HPDE6-E6E7 (cell line): ENCODE measurements at regions not wholly inside any gene's neighbourhood (a gene's known extent, or its start where the extent isn't known, plus 50 kb on each side); places are given as distances from the start of the nearest gene placed in this dataset.

Experiments used
- DNase-seq: peaks from one replicate; pipeline ENCODE4 v3.0.0; 2011; ENCODE audit warnings: missing footprints; ENCODE audit errors: extremely low spot score

DNA sequence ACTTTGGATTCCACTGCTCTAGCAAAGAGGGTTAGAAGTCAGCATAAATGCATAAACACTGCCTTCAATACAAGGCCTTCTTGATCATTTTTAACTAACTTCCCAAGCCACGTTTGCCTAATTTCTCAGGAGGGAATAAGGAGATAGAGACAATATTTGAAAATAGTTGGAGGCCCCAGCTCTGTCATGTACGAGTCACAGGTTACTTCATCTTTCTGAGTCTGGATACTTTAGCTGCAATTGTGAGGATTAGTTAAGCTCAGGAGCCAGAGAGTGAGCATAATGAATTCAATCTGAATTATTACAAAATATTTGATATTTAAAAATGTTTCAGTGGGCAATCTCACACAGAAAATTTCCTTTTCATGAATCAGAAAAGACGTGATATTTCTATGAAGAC lies 298.9 kb downstream of the SHOX2 start:
- no peak for DNase-seq

DNA sequence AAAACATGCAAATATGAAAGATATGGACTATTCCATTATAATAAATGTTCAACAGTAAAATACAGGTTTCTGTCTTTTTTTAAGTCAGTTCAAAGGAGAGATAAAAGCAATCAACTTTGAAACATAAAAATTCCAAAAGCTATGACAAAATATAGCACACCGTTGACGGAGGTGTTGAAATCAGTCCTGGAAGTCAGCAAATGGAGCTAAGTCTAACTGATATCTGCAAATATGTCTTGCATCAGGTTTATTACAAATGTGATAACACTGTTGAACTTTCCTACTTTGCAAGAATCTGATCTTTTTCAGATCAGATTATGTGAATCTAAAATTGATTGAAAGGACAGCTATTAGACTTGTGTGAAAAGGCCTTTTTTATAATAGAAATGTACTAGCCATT lies 300.7 kb downstream of the SHOX2 start:
- DNase-seq: no peak

DNA sequence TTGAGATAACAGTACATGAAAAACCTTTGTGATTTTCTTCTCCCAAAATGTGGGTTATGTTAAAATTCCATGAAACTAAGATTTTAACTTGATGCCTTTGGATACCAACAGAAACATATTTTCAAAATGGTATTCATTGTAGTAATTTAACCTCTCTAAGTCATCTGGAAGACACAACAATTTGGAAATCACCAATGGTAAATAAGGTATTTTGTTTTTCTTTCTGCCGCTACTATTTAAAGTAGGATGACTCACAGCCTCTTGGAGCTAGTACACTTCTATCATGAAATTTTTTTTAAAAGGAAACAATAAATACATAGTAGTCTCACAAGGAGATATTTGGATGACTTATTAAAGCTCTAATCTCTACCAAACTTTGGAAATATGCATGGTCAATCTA lies 291.6 kb upstream of the VEPH1 start:
- DNase-seq: no peak

DNA sequence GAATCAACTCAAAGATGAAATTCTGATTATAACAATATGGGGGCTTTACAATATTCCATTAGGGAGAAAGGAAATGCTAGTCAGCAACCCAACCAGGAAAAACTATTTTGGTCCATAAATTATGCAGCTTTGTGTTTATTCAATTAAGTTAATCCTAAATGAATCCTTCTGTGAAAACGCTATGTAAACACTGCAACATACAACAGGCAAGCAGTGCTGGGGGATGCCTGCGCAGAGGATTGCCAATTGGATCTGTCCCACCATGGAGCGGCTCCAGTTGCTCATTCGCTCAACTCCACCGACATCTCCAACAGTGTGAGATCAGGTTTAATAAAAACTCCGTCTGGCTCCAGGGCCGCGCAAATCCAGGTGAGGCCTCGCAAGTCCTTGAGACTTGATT lies 290.5 kb upstream of the VEPH1 start:
- no peak for DNase-seq

DNA sequence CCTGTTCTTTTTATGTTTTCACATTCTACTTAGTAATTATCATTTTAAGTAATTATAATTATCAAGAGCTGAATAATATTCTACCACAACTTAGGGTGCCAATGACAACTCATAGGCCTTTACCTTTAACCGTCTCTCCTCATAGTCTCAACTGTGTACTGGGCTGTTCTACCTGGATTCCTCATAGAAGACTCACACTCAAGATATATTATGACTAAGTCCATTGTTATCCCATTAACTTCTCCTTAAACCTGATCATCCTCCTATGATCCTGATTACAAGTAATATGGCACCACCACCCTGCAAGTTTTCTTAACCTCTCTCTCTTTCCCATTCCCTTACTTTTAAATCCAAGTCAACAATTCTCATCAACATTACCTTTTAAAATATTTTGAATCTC lies 285.9 kb upstream of the VEPH1 start:
- no peak for DNase-seq

DNA sequence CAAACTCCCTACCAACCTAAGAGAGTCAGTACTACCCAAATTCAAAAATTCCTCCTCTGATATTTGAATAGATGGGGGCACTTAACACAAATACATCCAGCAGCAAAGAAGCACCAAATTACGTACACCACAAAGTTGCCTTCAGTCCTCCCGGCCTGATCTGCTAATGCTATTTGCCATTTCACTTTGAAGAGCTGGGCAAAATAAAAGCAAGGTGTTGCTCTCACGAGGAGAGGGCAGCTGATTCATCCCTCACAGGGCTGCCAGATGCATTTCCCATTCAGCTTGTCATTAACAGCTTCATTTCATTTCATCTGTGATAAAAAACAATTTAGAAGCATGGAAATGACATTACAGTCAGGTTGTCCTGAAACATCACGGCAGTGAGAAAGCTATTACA lies 283.4 kb upstream of the VEPH1 start:
- DNase-seq: peak; percentile 26

DNA sequence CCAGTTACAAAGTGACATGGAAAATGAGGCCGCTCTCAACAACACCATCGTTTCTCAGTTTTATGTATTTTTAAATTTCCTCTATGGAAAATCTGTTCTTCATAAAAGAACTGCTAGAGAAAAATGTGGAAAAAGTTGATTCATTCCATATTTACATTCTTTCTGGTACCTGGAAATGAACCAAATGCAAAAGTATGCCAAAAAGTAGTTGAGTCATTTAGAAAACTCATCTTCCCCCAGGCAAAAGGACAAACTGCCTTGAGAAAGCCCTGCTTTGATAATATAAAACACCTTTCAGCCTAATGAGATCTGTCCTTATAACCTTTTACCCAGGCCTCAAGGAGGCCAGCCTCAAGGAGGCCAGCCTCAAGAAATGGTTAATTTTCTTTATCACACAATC lies 283.0 kb upstream of the VEPH1 start:
- peak; percentile 20 for DNase-seq

DNA sequence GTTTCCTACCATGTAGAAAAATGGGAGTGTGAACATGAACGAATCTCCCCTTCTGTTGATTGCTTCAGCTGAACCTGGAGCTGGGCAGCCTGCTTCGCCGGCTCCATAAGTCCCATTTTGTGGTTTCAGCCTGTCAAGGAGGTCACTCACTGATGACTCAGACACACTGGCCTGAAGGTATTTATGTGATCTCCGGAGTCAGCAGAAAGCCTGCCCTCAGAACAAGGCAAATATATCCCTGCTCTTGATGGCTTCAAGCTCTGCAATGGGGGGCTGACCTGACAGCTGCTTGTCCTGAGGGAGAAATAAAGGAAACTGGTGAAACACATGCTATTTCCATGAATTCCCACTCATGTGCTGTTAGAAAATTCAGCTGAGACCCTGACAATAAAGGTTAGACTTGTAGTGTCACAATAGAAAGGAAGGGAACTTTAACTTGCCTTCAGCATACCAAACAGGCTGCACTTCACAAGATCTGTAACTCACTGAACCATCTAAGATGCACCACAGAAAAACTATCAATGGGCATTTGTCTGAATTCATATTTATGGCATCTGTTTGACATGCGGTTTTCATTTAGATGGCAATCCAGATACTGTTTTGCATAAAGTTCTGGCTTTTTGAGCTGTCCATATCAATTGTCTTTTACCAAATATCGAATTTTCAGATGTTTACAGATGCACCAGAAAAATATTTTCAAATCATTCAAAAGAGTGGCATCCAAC lies 282.0 kb upstream of the VEPH1 start:
- DNase-seq: peak; percentile 65

DNA sequence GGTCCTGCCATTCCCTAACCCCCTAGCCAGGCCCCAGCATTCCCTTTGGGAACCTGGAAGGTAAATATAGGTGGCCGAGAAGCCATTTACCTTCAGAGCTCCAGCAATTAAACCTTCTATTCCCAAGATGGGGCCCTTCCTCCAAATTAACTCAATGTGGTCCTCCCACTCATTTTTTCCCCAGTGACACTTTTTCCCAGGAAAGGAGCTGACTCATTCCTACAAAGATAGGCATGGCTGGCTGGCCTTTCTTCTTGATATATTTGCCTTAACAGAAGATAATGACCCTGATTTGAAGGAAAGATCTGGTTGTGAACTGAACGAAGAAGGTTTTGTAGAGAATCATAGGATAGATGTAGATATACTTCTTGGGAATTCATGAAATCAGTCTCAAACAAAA lies 279.0 kb upstream of the VEPH1 start:
- no peak for DNase-seq

DNA sequence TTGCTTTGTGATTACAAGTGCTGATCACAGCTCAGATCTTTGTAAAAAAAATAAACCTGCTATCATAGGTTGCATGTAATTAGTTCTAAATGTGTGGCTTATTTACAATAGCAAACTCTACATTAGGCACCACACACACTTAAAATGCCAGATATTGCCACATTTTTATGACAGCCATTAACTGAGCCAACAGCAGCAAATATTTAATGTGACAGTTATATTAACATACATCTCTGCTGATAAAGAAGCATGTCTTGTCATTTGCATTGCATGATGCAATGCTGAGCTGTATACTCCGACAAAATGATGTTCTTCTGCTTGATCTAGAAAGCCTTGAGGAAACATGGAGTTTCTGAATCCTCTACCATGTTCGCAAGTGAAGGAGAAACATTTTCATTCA lies 273.6 kb upstream of the VEPH1 start:
- no peak for DNase-seq

DNA sequence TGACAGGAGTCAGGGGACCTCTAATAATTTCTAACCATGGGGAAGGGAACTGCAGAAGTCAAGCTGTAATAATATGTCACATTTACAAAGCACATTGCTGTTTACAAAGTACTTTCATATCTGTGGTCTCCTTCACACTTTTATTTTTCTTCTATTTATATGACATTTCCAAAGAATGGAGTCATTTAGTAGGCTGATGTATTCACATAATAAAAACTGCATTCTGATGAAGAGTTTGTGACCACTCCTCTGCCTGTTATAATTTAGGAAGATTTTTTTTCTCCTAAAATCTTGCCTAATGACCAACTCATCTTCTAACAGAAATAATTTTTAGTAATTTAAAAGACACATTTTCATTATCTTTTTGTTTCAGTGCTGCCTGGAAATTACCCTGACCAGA lies 272.2 kb upstream of the VEPH1 start:
- DNase-seq: no peak

DNA sequence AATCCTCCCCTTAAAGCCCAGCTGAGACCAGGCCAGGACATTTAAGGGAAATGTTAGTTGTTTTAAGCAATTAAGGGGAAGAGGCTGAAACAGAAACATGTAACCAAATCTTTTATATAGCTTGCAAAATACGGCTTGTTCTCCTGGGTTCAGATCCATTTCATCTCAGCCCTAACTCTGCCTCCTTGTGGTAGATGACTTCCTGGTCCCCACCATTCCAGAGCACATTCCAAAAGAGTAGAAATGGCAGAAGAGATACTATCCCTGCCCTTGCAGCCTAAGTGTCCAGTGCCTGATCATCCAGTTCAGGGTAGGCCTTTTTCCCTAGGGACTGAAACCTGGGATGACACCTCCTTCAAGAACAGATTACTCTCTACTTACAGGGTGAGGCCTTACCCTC lies 266.2 kb upstream of the VEPH1 start:
- no peak for DNase-seq

DNA sequence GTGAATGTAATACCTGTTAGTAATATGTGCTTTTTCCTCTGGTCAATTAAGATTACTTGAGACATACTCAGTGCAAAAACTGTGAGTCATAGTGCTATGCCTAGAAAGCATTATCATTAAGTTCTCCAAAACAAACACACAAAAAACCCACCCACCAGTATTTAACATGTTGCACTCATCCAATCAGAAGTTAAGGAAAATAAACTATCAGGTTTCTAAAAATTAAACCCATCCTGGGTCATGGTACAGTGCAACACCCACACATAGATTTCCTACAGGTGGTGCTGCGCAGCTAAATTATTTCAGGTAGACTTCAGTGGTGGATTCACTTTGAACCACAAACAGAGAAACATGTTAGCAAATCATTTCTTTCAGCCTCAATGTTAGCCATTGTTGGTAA lies 264.4 kb upstream of the VEPH1 start:
- DNase-seq: no peak

DNA sequence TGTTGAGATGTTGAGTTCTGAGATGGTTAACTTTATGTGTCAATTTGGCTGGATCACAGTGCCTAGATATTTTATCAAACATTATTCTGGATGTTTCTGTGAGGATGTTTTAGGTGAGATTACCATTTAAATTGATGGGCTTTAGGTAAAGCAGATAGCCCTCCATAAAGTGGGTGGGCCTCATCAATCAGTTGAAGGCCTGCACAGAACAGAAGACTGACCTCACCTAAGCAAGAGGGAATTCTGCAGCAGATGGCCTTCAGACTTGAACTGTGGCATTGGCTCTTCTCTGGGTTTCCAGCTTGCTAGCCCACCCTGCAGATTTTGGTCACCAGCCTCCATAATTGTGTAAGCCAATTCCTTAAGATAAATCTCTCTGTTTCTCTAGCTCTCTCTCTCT lies 260.4 kb upstream of the VEPH1 start:
- DNase-seq: no peak

DNA sequence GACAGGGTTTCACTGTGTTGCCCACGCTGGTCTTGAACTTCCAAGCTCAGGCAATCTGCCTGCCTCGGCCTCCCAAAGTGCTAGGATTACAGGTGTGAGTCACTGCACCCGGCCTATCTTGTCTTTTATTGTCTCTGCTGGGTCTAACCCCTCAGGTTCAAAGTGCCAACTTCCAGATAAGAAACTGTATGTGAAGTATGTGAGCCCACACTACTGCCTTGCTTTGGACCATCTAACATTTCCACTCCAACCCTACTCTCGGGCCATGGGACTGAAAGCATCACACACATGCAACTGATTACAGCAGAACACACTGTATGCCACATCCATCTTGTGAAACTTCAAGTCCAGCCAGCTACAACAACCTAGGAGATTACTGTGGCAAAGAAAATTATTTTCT lies 256.1 kb upstream of the VEPH1 start:
- no peak for DNase-seq

DNA sequence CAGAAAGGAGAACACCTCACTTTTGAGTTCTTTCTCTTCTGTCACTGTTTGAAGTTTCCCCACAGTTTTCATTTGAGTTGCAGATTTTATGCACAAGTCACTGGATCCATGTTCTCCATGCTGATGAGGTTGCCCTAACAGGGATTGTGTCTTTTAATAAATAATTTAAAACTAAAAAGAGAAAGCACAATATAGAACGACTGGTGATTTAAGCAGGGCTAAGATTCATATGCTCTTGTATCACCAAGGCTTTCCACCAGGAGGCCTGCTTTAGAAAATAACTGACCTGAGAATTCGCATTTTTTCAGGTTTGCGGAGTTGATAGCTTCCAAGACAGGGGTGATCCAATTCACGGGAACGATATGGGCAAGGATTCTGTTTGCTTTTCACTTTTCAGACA lies 252.0 kb upstream of the VEPH1 start:
- no peak for DNase-seq

DNA sequence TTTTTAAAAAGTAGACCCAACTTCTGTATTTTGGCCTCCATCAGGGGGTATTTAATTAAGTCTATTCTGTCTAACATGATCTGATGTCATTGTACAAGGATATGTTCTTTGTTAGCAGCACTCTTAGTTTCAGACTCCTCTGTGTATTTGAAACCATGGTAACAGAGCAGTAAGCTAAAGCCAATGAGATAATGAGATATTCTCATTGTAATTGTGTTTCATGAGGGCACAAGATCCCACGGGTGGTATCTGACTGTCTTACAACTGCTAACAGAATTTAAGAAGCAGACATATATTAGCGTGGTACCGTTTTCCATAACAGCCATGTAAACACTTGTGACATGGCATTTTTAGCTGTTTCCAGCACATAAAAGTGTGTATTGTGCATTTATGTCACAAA lies 251.2 kb upstream of the VEPH1 start:
- no peak for DNase-seq

DNA sequence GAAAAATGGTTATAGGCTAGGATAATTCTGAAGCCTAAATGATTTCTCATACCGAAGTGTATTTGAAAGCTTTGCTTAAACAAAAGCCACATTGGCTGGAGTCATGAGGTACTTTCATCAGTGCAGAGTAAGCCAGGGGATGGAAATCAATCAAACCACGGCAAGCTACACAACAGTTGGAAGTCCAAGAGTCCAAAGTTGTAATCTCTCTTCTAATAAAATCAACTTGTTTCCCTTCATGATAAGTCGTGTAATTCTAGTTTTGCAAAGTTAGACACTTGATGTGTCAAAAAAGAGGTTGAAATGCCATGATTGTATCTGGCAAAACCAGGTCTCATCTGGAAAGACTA lies 250.5 kb upstream of the VEPH1 start:
- no peak for DNase-seq

DNA sequence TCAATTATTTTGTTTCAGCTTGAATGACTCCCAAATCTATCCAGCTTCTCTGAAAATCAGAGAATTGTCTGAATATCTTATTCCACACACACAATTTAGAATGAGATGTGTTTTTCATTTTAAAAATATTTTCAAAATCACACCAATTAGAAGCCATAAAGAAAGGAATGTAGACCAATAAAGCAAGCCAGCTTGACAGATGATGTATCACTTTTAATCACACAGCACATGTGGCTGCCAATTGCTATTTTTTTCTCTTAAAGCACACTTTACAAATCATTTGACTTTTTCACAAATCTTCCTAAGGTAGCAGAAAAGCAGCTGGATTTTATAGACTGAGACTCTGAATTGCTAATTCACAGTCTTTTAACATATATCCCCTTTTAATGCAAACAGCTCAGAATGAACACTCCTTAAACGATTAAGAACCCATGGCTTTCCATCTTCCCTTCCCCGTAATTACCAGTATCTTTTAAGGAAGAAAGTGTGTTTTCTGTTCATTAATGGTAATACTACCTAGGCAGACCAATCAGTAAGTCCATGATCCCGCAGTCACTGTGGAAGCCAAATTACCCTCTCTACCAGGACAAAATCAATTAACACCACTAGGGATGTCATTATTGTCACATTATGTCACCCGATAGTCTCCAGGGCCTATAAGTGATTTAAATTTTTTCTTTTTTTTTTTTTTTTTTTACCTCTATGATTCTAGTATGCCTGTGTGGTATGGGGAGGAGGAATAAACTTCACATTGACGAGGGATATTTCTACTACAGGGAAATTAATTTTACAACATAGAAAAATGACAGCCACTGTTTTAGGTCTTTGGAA lies 250.0 kb upstream of the VEPH1 start:
- DNase-seq: no peak

DNA sequence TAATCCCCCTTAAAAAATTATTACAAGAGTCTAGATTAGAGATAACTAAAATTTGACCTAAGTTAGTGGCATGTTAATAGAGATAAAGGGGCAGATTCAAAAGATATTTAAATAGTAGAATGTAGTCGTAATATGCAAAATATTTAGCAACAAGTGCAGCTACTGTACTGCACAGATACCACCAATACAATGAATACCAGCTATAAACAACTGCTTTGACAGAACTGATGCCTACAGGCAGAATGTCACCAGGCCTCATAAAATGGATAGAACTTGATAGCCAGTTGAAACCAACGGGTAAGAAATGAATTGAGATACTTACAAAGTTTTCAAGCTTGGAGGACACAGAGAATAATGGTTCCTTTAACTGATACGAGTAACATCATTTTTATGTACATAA lies 249.3 kb upstream of the VEPH1 start:
- DNase-seq: no peak

DNA sequence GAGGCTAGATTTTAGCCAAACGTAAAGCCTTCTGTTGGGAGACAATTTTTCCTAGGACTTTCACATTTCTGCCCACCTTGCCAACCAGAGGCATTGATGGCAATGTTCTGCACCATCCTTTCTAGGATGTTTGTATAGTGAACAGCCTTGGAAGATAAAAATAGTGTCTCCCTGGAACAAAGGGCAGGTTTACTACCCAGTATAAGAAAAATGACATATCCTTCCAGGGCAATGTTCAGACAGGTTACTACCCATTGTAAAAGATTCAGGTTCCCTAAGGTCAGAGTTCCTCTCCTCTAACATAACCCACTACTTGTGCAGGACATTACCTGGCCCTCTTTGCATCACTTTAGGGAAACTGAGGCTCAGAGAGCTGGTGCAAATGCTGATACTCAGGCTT lies 248.2 kb upstream of the VEPH1 start:
- no peak for DNase-seq

DNA sequence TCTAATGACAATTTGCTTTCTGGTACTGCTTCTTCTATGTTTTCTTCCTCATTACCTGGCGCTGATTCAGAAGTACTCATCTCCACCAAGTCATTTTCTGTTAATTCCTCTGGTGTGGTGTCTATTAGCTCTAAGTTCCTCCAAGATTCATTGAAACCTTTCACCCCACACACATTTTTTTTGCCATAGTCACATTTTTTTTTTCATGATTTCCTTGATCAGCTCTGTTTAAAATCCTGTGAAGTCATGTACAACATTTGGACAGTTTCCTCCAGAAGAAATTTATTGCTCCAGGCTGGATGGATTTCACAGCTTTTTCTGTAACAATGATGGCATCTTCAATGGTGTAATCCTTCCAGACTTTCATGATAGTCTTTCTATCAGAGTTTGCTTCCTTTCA lies 243.2 kb upstream of the VEPH1 start:
- no peak for DNase-seq

DNA sequence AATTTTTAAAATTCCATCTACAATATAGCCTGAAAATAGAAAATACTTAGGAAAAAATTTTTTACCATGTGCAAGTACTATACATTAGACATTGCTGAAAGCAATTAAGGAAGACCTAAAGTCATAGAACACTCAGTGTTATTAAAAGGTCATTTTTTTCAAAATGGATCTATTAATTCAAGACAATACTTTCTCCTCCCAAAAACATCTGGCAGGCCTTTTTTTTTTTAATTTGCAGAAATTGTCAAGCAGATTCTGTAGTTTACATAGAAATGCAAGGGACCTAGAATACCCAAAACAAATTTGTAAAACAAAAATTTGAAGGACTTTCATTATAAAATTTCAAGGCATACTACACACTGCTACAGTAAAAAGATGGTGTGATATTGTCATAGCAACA lies 238.4 kb upstream of the VEPH1 start:
- no peak for DNase-seq

DNA sequence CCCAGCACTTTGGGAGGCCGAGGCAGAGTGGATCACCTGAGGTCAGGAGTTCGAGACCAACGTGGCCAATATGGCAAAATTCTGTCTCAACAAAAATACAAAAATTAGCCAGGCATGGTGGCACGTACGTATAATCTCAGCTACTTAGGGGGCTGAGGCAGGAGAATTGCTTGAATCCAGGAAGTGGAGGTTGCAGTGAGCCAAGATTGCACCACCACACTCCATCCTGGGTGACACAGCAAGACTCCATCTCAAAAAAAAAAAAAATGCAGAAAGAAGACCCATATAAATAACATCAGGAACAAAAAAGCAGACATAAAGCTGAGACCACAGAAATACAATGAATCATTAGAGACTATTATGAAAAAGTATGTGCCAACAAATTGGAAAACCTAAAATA lies 235.2 kb upstream of the VEPH1 start:
- no peak for DNase-seq
